ENCODE measurements at regions not wholly inside any gene's neighbourhood (a gene's known extent, or its start where the extent isn't known, plus 50 kb on each side); places are given as distances from the start of the nearest gene placed in this dataset.

DNA sequence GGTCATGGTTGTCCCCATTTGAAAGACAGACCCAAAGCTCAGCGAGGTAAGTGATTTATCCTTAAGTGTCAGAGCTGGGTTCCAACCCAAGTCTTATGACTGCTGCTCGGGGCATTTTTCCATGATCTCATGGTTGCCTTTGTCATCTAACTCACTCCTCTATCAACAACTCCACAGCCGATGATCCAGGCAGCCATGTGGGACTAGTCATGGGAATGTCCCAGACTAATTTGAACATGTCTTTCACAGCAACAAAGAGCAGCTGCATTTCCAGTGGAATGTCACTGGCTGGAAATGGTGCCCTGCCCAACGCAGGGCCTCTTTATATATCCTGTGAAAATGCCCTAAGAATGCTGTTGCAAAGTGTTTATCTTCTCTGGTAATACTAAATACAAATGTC is 284.8 kb upstream of the PPARGC1A start (continued):
- TF ChIP-seq, protein P1, sequence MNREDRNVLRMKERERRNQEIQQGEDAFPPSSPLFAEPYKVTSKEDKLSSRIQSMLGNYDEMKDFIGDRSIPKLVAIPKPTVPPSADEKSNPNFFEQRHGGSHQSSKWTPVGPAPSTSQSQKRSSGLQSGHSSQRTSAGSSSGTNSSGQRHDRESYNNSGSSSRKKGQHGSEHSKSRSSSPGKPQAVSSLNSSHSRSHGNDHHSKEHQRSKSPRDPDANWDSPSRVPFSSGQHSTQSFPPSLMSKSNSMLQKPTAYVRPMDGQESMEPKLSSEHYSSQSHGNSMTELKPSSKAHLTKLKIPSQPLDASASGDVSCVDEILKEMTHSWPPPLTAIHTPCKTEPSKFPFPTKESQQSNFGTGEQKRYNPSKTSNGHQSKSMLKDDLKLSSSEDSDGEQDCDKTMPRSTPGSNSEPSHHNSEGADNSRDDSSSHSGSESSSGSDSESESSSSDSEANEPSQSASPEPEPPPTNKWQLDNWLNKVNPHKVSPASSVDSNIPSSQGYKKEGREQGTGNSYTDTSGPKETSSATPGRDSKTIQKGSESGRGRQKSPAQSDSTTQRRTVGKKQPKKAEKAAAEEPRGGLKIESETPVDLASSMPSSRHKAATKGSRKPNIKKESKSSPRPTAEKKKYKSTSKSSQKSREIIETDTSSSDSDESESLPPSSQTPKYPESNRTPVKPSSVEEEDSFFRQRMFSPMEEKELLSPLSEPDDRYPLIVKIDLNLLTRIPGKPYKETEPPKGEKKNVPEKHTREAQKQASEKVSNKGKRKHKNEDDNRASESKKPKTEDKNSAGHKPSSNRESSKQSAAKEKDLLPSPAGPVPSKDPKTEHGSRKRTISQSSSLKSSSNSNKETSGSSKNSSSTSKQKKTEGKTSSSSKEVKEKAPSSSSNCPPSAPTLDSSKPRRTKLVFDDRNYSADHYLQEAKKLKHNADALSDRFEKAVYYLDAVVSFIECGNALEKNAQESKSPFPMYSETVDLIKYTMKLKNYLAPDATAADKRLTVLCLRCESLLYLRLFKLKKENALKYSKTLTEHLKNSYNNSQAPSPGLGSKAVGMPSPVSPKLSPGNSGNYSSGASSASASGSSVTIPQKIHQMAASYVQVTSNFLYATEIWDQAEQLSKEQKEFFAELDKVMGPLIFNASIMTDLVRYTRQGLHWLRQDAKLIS (CRISPR knock-in tag; IDR thresholded peaks at IDR 0.05; ENCODE audit: borderline replicate concordance) = no peak
- TF ChIP-seq TCF7 (CRISPR knock-in tag; IDR thresholded peaks at IDR 0.05; ENCODE audit: low read depth) (no peak), ZNF219 (CRISPR knock-in tag; IDR thresholded peaks at IDR 0.05; ENCODE audit: borderline replicate concordance) (no peak), NFATC4 (CRISPR knock-in tag; IDR thresholded peaks at IDR 0.05) (no peak), CREM (CRISPR knock-in tag; IDR thresholded peaks at IDR 0.05) (no peak), FOXJ3 (CRISPR knock-in tag; IDR thresholded peaks at IDR 0.05; ENCODE audit: borderline replicate concordance) (no peak)
- TF ChIP-seq, protein P2, sequence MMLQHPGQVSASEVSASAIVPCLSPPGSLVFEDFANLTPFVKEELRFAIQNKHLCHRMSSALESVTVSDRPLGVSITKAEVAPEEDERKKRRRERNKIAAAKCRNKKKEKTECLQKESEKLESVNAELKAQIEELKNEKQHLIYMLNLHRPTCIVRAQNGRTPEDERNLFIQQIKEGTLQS (CRISPR knock-in tag; conservative IDR thresholded peaks at IDR 0.05) = no peak

DNA sequence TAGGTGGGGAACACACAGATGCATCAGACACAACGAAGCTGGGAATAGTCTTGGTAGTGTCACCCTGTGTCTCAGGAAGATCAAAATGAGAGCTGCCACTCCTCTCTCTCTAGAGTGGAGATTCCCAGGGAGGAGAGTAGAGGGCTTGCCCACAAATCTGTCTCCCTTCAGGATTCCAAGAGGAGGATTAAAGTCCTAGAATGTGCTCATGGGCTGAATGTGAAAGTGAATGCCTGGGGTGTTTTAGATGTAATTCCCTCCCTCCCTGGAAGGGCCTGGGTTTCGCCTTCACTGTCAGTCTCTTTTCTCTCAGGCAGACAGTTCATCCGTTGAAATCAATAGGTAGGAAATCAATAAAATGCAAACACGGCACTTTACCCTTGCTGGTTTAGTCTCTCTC is 282.6 kb upstream of the PPARGC1A start:
- 0 out of 2 replicates have a peak, but pooled peaks cover 2% of the 10 kb centered on the region for H3K36me3 Mint-ChIP-seq
- H3K4me3 Mint-ChIP-seq = no peak overlapping the region
- DNase-seq (ENCODE audit: low spot score) (no peak), ATAC-seq (no peak)
- H3K27ac Mint-ChIP-seq = no peak overlapping the region
- POLR2A ChIA-PET = no interaction called here
- CTCF ChIA-PET = no interaction called here
- peaks cover 17% of the 10 kb centered on the region for H3K4me1 Mint-ChIP-seq
- peaks cover 2% of the 10 kb centered on the region; the same call in 1 of the 2 replicates for H3K27me3 Mint-ChIP-seq (ENCODE audit: low read depth)
- H3K9me3 Mint-ChIP-seq = peaks cover 3% of the 10 kb centered on the region
- TF ChIP-seq ZSCAN18 (CRISPR knock-in tag; IDR thresholded peaks at IDR 0.05) (no peak), CBFB (CRISPR knock-in tag; IDR thresholded peaks at IDR 0.05; ENCODE audit: low read depth) (no peak), MXD4 (CRISPR knock-in tag; IDR thresholded peaks at IDR 0.05; ENCODE audit: borderline replicate concordance) (no peak), ZNF121 (CRISPR knock-in tag; IDR thresholded peaks at IDR 0.05) (no peak), NFATC4 (CRISPR knock-in tag; IDR thresholded peaks at IDR 0.05) (no peak), ZNF138 (CRISPR knock-in tag; conservative IDR thresholded peaks at IDR 0.05) (no peak), E2F5 (CRISPR knock-in tag; IDR thresholded peaks at IDR 0.05) (no peak), ESRRA (CRISPR knock-in tag; IDR thresholded peaks at IDR 0.05; ENCODE audit: borderline replicate concordance) (no peak), SMAD4 (CRISPR knock-in tag; IDR thresholded peaks at IDR 0.05) (no peak), STAT6 (CRISPR knock-in tag; conservative IDR thresholded peaks at IDR 0.05; ENCODE audit: low read depth) (no peak)
- TF ChIP-seq, protein P3, sequence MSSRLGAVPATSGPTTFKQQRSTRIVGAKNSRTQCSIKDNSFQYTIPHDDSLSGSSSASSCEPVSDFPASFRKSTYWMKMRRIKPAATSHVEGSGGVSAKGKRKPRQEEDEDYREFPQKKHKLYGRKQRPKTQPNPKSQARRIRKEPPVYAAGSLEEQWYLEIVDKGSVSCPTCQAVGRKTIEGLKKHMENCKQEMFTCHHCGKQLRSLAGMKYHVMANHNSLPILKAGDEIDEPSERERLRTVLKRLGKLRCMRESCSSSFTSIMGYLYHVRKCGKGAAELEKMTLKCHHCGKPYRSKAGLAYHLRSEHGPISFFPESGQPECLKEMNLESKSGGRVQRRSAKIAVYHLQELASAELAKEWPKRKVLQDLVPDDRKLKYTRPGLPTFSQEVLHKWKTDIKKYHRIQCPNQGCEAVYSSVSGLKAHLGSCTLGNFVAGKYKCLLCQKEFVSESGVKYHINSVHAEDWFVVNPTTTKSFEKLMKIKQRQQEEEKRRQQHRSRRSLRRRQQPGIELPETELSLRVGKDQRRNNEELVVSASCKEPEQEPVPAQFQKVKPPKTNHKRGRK (CRISPR knock-in tag; IDR thresholded peaks at IDR 0.05; ENCODE audit: borderline replicate concordance) = no peak
- TF ChIP-seq, protein P4, sequence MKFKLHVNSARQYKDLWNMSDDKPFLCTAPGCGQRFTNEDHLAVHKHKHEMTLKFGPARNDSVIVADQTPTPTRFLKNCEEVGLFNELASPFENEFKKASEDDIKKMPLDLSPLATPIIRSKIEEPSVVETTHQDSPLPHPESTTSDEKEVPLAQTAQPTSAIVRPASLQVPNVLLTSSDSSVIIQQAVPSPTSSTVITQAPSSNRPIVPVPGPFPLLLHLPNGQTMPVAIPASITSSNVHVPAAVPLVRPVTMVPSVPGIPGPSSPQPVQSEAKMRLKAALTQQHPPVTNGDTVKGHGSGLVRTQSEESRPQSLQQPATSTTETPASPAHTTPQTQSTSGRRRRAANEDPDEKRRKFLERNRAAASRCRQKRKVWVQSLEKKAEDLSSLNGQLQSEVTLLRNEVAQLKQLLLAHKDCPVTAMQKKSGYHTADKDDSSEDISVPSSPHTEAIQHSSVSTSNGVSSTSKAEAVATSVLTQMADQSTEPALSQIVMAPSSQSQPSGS (CRISPR knock-in tag; IDR thresholded peaks at IDR 0.05; ENCODE audit: borderline replicate concordance, low read depth) = no peak
- TF ChIP-seq, protein P5, sequence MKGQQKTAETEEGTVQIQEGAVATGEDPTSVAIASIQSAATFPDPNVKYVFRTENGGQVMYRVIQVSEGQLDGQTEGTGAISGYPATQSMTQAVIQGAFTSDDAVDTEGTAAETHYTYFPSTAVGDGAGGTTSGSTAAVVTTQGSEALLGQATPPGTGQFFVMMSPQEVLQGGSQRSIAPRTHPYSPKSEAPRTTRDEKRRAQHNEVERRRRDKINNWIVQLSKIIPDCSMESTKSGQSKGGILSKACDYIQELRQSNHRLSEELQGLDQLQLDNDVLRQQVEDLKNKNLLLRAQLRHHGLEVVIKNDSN (CRISPR knock-in tag; IDR thresholded peaks at IDR 0.05) = no peak
- TF ChIP-seq, protein P6, sequence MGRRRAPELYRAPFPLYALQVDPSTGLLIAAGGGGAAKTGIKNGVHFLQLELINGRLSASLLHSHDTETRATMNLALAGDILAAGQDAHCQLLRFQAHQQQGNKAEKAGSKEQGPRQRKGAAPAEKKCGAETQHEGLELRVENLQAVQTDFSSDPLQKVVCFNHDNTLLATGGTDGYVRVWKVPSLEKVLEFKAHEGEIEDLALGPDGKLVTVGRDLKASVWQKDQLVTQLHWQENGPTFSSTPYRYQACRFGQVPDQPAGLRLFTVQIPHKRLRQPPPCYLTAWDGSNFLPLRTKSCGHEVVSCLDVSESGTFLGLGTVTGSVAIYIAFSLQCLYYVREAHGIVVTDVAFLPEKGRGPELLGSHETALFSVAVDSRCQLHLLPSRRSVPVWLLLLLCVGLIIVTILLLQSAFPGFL (CRISPR knock-in tag; IDR thresholded peaks at IDR 0.05; ENCODE audit: borderline replicate concordance) = no peak
- TF ChIP-seq, protein P2 (CRISPR knock-in tag; conservative IDR thresholded peaks at IDR 0.05) = no peak
